A549 (cell line): ENCODE measurements at regions not wholly inside any gene's neighbourhood (a gene's known extent, or its start where the extent isn't known, plus 50 kb on each side); places are given as distances from the start of the nearest gene placed in this dataset.

ENCODE experiments used
- HEYL ChIP-seq: fragments of 250-450 bp; sonication (Bioruptor Pico); IDR thresholded peaks from 2 replicates; pipeline ENCODE4 v1.8.0; 2021; ENCODE audit warnings: mild to moderate bottlenecking, moderate library complexity
- POLR2A ChIP-seq: IDR thresholded peaks from 2 replicates; pipeline ENCODE4 v1.6.1; 2012; ENCODE audit warnings: mild to moderate bottlenecking, low read length
- POLR2AphosphoS2 ChIP-seq: conservative IDR thresholded peaks from 2 replicates; pipeline ENCODE4 v1.6.1; 2012; ENCODE audit warnings: low read length, improper control_type of control experiment, inconsistent platforms
- REST ChIP-seq: fragments of 200-600 bp; sonication (generic); IDR thresholded peaks from 2 replicates; pipeline ENCODE4 v1.6.1; 2016; ENCODE audit warnings: antibody characterized with exemption, mild to moderate bottlenecking, moderate library complexity

DNA sequence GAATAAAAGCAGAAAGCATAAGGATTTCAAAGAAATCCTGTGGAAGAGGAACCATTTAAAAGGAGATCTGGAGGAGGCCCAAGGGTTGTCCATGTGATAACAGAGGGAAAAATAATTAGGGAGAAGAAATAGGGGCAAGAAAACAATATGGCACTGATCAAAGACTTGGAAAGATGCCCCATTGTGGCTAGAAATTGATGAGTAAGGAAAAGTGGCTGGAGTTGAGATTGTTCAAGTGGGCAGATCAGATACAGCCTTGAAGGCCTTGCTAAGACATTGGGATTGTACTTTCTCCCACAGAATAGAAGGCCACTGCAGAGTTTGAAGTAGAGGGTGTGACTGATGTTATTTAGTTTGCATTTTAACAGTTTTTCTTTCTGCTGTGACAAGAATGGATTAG, 213.3 kb downstream of the CBLN4 start:
- TF ChIP-seq HEYL (no peak), POLR2A (no peak), POLR2AphosphoS2 (no peak), REST (no peak)
